ENCODE measurements at regions not wholly inside any gene's neighbourhood (a gene's known extent, or its start where the extent isn't known, plus 50 kb on each side); places are given as distances from the start of the nearest gene placed in this dataset.
A peak's percentile ranks its signal among the peaks of the same experiment; 100 is the strongest.

DNA sequence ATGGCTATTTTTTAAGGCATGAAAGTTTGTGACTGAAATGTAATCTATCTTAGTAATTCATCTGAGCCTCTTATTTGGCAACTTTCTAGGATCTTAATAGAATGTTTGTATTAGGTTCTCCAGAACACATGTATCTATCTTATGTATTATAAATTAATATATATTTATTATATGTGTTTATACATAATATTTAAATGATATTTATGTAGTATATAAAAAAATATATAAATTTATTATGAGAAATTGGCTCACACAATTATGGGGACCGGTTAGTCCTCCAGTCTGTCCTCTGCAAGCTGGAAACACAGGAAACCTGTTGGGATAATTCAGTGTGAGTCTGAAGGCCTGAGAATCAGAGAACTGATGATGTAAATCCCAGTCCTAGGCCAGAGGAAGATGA, 155.7 kb downstream of the AMY1C start:
- POLR2A ChIA-PET, result no interaction called here
- no peak for ATAC-seq (ENCODE audit: low read depth)
- no peak overlapping the region for H3K27ac Mint-ChIP-seq

DNA sequence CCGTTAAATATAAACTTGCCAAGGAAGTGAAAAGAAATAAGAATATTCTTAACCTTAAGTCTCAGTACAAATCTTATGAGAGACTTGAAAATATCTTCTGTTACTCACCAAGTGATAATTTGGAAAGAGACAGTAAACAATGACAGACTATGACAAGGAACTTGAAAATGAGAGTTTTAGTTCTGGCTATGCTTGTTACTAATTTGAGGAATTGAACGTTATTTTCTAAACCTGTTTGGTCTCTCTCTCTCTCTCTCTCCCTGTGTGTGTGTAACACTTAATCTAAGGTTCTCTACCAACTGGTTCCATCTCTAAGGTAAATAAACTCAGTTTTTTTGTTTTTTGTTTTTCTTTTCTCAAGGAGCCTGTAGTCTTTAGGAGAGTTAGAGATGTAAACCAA, 161.8 kb downstream of the AMY1C start:
- ChIA-PET CTCF (no interaction called here), POLR2A (no interaction called here)
- no peaks in the 10 kb centered on the region for H3K4me1 Mint-ChIP-seq
- no peak overlapping the region for H3K27ac Mint-ChIP-seq
- no peaks in the 10 kb centered on the region for H3K27me3 Mint-ChIP-seq
- TF ChIP-seq, protein P1, sequence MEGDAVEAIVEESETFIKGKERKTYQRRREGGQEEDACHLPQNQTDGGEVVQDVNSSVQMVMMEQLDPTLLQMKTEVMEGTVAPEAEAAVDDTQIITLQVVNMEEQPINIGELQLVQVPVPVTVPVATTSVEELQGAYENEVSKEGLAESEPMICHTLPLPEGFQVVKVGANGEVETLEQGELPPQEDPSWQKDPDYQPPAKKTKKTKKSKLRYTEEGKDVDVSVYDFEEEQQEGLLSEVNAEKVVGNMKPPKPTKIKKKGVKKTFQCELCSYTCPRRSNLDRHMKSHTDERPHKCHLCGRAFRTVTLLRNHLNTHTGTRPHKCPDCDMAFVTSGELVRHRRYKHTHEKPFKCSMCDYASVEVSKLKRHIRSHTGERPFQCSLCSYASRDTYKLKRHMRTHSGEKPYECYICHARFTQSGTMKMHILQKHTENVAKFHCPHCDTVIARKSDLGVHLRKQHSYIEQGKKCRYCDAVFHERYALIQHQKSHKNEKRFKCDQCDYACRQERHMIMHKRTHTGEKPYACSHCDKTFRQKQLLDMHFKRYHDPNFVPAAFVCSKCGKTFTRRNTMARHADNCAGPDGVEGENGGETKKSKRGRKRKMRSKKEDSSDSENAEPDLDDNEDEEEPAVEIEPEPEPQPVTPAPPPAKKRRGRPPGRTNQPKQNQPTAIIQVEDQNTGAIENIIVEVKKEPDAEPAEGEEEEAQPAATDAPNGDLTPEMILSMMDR (IDR thresholded peaks at IDR 0.05), result no peak
- intact Hi-C loops (cut with micrococcal nuclease), result no loop called here
- ATAC-seq (ENCODE audit: low read depth) (no peak), DNase-seq (no peak)
- no peak overlapping the region for H3K4me3 Mint-ChIP-seq
- no peaks in the 10 kb centered on the region for H3K36me3 Mint-ChIP-seq (ENCODE audit: low read depth)
- H3K9me3 Mint-ChIP-seq, result peaks cover 5% of the 10 kb centered on the region

More for the DNA sequence above, 155.7 kb downstream of the AMY1C start:
- CTCF ChIA-PET, result no interaction called here
- Mint-ChIP-seq H3K36me3 (ENCODE audit: low read depth) (no peaks in the 10 kb centered on the region), H3K4me1 (no peaks in the 10 kb centered on the region), H3K27me3 (no peaks in the 10 kb centered on the region), H3K9me3 (peaks cover 10% of the 10 kb centered on the region), H3K4me3 (no peak overlapping the region)
- TF ChIP-seq, protein P1 (IDR thresholded peaks at IDR 0.05), result no peak
- DNase-seq, result no peak
- intact Hi-C loops (cut with micrococcal nuclease), result no loop called here

DNA sequence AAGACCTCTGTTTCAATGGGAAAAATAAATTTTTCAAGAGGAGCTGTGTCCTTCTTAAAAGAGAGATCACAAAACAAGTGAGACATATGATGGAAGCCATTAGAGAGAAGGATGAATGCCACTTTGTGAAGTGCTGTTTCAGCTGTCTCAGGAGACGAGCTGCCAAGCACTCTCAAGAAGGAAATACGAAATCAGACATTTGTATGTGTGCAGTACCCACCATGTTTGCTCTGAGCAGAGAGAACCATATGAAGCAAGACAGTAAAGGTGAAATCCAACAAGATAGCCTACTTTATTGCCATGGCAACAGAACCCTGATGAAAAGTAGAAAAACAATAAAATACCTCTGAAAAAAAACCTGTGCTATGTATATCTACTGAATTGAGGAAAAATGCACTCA, 168.1 kb downstream of the AMY1C start:
- Mint-ChIP-seq H3K27me3 (no peaks in the 10 kb centered on the region), H3K27ac (no peak overlapping the region), H3K9me3 (peaks cover 6% of the 10 kb centered on the region), H3K4me3 (no peak overlapping the region), H3K4me1 (no peaks in the 10 kb centered on the region), H3K36me3 (ENCODE audit: low read depth) (no peaks in the 10 kb centered on the region)
- ATAC-seq (ENCODE audit: low read depth) (no peak), DNase-seq (no peak)
- TF ChIP-seq, protein P1 (IDR thresholded peaks at IDR 0.05), result no peak
- ChIA-PET CTCF (no interaction called here), POLR2A (no interaction called here)
- intact Hi-C loops (cut with micrococcal nuclease), result no loop called here

DNA sequence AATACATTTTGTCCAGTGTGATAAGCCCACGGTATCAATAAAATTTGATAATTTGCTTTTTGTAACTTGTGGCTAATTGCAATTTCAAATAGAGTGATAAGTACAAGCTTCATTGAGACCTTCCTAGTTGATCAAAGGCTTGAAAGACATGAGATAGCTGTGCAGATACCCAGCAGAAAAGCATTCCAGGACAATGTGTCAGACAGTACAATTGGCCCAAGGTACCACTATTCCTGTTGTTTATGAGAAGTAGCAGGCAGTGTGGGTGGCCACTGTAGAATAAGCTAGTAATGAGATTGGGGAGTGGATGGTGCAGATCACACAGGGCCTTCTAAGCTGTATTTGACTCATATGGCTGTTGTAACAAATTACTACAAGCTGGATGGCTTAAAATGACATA, 182.2 kb downstream of the AMY1C start:
- ATAC-seq (ENCODE audit: low read depth), result no peak
- Mint-ChIP-seq H3K27me3 (no peaks in the 10 kb centered on the region), H3K27ac (no peak overlapping the region), H3K4me1 (peaks cover under 1% of the 10 kb centered on the region), H3K36me3 (ENCODE audit: low read depth) (no peaks in the 10 kb centered on the region), H3K4me3 (no peak overlapping the region), H3K9me3 (peaks cover 4% of the 10 kb centered on the region)
- no peak for DNase-seq
- CTCF ChIA-PET, result no interaction called here
- POLR2A ChIA-PET, result no interaction called here
- intact Hi-C loops (cut with micrococcal nuclease), result no loop called here
- TF ChIP-seq, protein P1 (IDR thresholded peaks at IDR 0.05), result no peak

DNA sequence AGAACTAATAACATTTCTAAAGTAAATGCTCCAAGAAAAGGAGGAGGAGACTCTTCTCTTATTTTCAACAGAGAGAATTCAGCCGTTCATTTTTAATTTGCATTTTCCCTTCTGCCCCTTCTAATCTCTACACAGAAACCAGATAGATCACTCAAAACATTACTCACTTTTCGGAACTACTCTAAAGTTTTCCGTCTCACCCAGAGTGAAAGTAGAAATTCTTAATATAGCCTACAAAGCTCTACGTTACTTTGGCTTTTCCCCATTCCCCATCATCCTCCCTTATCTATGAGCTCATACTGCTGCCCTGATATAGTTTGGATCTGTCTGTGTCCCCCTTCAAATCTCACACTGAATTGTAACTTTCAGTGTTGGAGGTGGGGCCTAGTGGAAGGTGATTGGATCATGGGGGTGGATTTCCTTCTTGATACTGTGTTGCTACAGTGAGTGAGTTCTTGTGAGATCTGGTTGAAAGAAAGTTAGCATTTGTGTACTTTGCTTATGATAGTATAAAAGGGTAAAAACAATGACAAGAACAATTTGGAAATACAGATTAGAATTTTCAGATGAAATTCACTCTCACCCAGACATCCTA, 188.2 kb downstream of the AMY1C start:
- Mint-ChIP-seq H3K4me1 (peaks cover 2% of the 10 kb centered on the region), H3K9me3 (peaks cover 2% of the 10 kb centered on the region), H3K27ac (peak overlapping the region; percentile 85), H3K4me3 (peak overlapping the region; percentile 33), H3K36me3 (ENCODE audit: low read depth) (no peaks in the 10 kb centered on the region), H3K27me3 (no peaks in the 10 kb centered on the region)
- TF ChIP-seq, protein P1 (IDR thresholded peaks at IDR 0.05), result no peak
- ATAC-seq (ENCODE audit: low read depth), result peak; percentile 61
- DNase-seq, result no peak
- ChIA-PET POLR2A (no interaction called here), CTCF (no interaction called here)
- intact Hi-C loops (cut with micrococcal nuclease), result no loop called here

Data from activated B cell treated with CpG ODN at 0.5 μM for 24 hours (primary cell).